HUES6 (cell line): ENCODE measurements at regions not wholly inside any gene's neighbourhood (a gene's known extent, or its start where the extent isn't known, plus 50 kb on each side); places are given as distances from the start of the nearest gene placed in this dataset.

Experiments
- H3K27ac ChIP-seq: 2 replicates; pipeline ENCODE4 v1.7.0; 2013; ENCODE audit warnings: low read depth, mild to moderate bottlenecking, low read length, inconsistent platforms
- H3K27me3 ChIP-seq: 2 replicates; pipeline ENCODE4 v1.6.1; 2013; ENCODE audit warnings: low read length; ENCODE audit not compliant: control insufficient read depth, insufficient read depth
- H3K36me3 ChIP-seq: 2 replicates; pipeline ENCODE4 v1.6.1; 2013; ENCODE audit warnings: low read length; ENCODE audit not compliant: control insufficient read depth, insufficient read depth
- H3K4me1 ChIP-seq: 2 replicates; pipeline ENCODE4 v1.6.1; 2013; ENCODE audit warnings: low read length; ENCODE audit not compliant: control insufficient read depth, insufficient read depth
- H3K4me3 ChIP-seq: 2 replicates; pipeline ENCODE4 v1.5.1; 2013; ENCODE audit warnings: low read depth, low read length
- H3K9ac ChIP-seq: one replicate; pipeline ENCODE4 v1.6.1; 2013; ENCODE audit warnings: mild to moderate bottlenecking, low read length
- H3K9me3 ChIP-seq: 2 replicates; pipeline ENCODE4 v1.6.1; 2013; ENCODE audit warnings: low read depth, low read length; ENCODE audit not compliant: control insufficient read depth, insufficient read depth

GRCh38 chr2:33764551-33764950 is 165.5 kb upstream of the FAM98A start:
- Histone ChIP-seq H3K4me3 (no peak overlapping the region), H3K27ac (no peak overlapping the region), H3K4me1 (peaks cover 3% of the 10 kb centered on the region; the same call in 1 of the 2 replicates), H3K9ac (no peak overlapping the region), H3K27me3 (no peaks in the 10 kb centered on the region), H3K9me3 (peaks cover 6% of the 10 kb centered on the region), H3K36me3 (no peaks in the 10 kb centered on the region)

GRCh38 chr2:33763671-33764310 is 164.7 kb upstream of the FAM98A start:
- no peaks in the 10 kb centered on the region for H3K27me3 ChIP-seq

GRCh38 chr2:33762636-33763035 is 163.5 kb upstream of the FAM98A start:
- no peak overlapping the region for H3K4me3 ChIP-seq

More at GRCh38 chr2:33763671-33764310, 164.7 kb upstream of the FAM98A start:
- no peaks in the 10 kb centered on the region for H3K36me3 ChIP-seq
- no peak overlapping the region for H3K4me3 ChIP-seq
- peaks cover 11% of the 10 kb centered on the region for H3K9me3 ChIP-seq
- no peak overlapping the region for H3K27ac ChIP-seq
- H3K4me1 ChIP-seq: peaks cover 3% of the 10 kb centered on the region; the same call in 1 of the 2 replicates
- no peak overlapping the region for H3K9ac ChIP-seq

GRCh38 chr2:33746208-33746800 is 147.2 kb upstream of the FAM98A start:
- H3K4me1 ChIP-seq: no peaks in the 10 kb centered on the region
- H3K36me3 ChIP-seq: no peaks in the 10 kb centered on the region
- no peak overlapping the region for H3K9ac ChIP-seq
- no peaks in the 10 kb centered on the region for H3K27me3 ChIP-seq
- no peak overlapping the region for H3K4me3 ChIP-seq
- H3K9me3 ChIP-seq: no peaks in the 10 kb centered on the region
- H3K27ac ChIP-seq: no peak overlapping the region

More at GRCh38 chr2:33762636-33763035, 163.5 kb upstream of the FAM98A start:
- H3K9ac ChIP-seq: no peak overlapping the region
- H3K9me3 ChIP-seq: peaks cover 11% of the 10 kb centered on the region
- no peak overlapping the region for H3K27ac ChIP-seq
- no peaks in the 10 kb centered on the region for H3K36me3 ChIP-seq
- peaks cover 3% of the 10 kb centered on the region; the same call in 1 of the 2 replicates for H3K4me1 ChIP-seq
- no peaks in the 10 kb centered on the region for H3K27me3 ChIP-seq

- Histone ChIP-seq H3K4me1 (no peaks in the 10 kb centered on the region), H3K27me3 (no peaks in the 10 kb centered on the region)
Observed at GRCh38 chr2:33735096-33735495, 136.0 kb upstream of the FAM98A start.

GRCh38 chr2:33730804-33731203 is 131.7 kb upstream of the FAM98A start:
- H3K27ac ChIP-seq: no peak overlapping the region
- no peaks in the 10 kb centered on the region for H3K27me3 ChIP-seq
- H3K9ac ChIP-seq: no peak overlapping the region
- no peaks in the 10 kb centered on the region for H3K36me3 ChIP-seq
- no peaks in the 10 kb centered on the region for H3K4me1 ChIP-seq
- H3K4me3 ChIP-seq: no peak overlapping the region
- peaks cover 3% of the 10 kb centered on the region; the same call in 1 of the 2 replicates for H3K9me3 ChIP-seq

More at GRCh38 chr2:33735096-33735495, 136.0 kb upstream of the FAM98A start:
- H3K36me3 ChIP-seq: no peaks in the 10 kb centered on the region
- H3K27ac ChIP-seq: no peak overlapping the region
- no peaks in the 10 kb centered on the region for H3K9me3 ChIP-seq
- H3K4me3 ChIP-seq: no peak overlapping the region
- no peak overlapping the region for H3K9ac ChIP-seq

GRCh38 chr2:33730193-33730592 is 131.1 kb upstream of the FAM98A start:
- Histone ChIP-seq H3K27ac (no peak overlapping the region), H3K36me3 (no peaks in the 10 kb centered on the region)

GRCh38 chr2:33729353-33729752 is 130.3 kb upstream of the FAM98A start:
- Histone ChIP-seq H3K9me3 (peaks cover 3% of the 10 kb centered on the region; the same call in 1 of the 2 replicates), H3K27me3 (no peaks in the 10 kb centered on the region), H3K9ac (no peak overlapping the region), H3K4me3 (no peak overlapping the region), H3K27ac (no peak overlapping the region), H3K36me3 (no peaks in the 10 kb centered on the region), H3K4me1 (no peaks in the 10 kb centered on the region)

More at GRCh38 chr2:33730193-33730592, 131.1 kb upstream of the FAM98A start:
- Histone ChIP-seq H3K27me3 (no peaks in the 10 kb centered on the region), H3K4me3 (no peak overlapping the region), H3K9me3 (peaks cover 3% of the 10 kb centered on the region; the same call in 1 of the 2 replicates), H3K4me1 (no peaks in the 10 kb centered on the region), H3K9ac (no peak overlapping the region)

- Histone ChIP-seq H3K27me3 (no peaks in the 10 kb centered on the region), H3K9ac (no peak overlapping the region), H3K4me1 (no peaks in the 10 kb centered on the region), H3K4me3 (no peak overlapping the region), H3K36me3 (no peaks in the 10 kb centered on the region), H3K9me3 (peaks cover 3% of the 10 kb centered on the region; the same call in 1 of the 2 replicates), H3K27ac (no peak overlapping the region)
Observed at GRCh38 chr2:33728106-33728505, 129.0 kb upstream of the FAM98A start.

GRCh38 chr2:33727361-33728032 is 128.4 kb upstream of the FAM98A start:
- Histone ChIP-seq H3K27me3 (no peaks in the 10 kb centered on the region), H3K4me3 (no peak overlapping the region), H3K4me1 (no peaks in the 10 kb centered on the region), H3K36me3 (no peaks in the 10 kb centered on the region), H3K9ac (no peak overlapping the region), H3K9me3 (peaks cover 3% of the 10 kb centered on the region; the same call in 1 of the 2 replicates), H3K27ac (no peak overlapping the region)

- no peaks in the 10 kb centered on the region for H3K4me1 ChIP-seq
- no peaks in the 10 kb centered on the region for H3K36me3 ChIP-seq
- no peak overlapping the region for H3K9ac ChIP-seq
- no peak overlapping the region for H3K27ac ChIP-seq
- peaks cover 3% of the 10 kb centered on the region; the same call in 1 of the 2 replicates for H3K9me3 ChIP-seq
- no peak overlapping the region for H3K4me3 ChIP-seq
- H3K27me3 ChIP-seq: no peaks in the 10 kb centered on the region
Observed at GRCh38 chr2:33726415-33726814, 127.3 kb upstream of the FAM98A start.
